Right lobe of liver (tissue), 6 donors: ENCODE measurements at regions not wholly inside any gene's neighbourhood (a gene's known extent, or its start where the extent isn't known, plus 50 kb on each side); places are given as distances from the start of the nearest gene placed in this dataset.

Experiments
- ATAC-seq, 4 donors: fragments of 200-7000 bp; cut with Tn5 transposase; one replicate each; pipeline ENCODE4 v1.9.1; 2020; ENCODE audit warnings: mild to moderate bottlenecking in 4 of 4, moderate library complexity in 4 of 4
- DNase-seq, 3 donors: peaks; one replicate each; pipeline ENCODE4 v3.0.0-alpha.2; 2020
- H3K27ac ChIP-seq, 3 donors: fragments of 200-600 bp; one replicate each; pipeline ENCODE4 v1.8.0; 2022
- H3K27me3 ChIP-seq, 2 donors: fragments of 200-600 bp; one replicate each; pipeline ENCODE4 v1.8.0; 2022
- H3K36me3 ChIP-seq, 4 donors: fragments of 200-600 bp; sonication (generic) in 1 of 4; one replicate each; pipeline versions ENCODE4 v1.5.1 to v1.8.0; 2017 to 2022; ENCODE audit warnings: control low read depth in 1 of 4
- H3K4me1 ChIP-seq, 4 donors: fragments of 200-600 bp; sonication (generic) in 1 of 4; one replicate each; pipeline versions ENCODE4 v1.5.1 to v1.8.0; 2017 to 2022; ENCODE audit warnings: control low read depth in 1 of 4
- H3K4me3 ChIP-seq, 3 donors: fragments of 200-600 bp; one replicate each; pipeline ENCODE4 v1.8.0; 2022
- H3K9me3 ChIP-seq, 4 donors: fragments of 200-600 bp; sonication (generic) in 1 of 4; one replicate each; pipeline versions ENCODE4 v1.5.1 to v1.8.0; 2017 to 2022; ENCODE audit warnings: control low read depth in 1 of 4
- CTCF ChIP-seq, 4 donors: fragments of 200-600 bp in 3 of 4; fragments of 450-650 bp in 1 of 4; IDR thresholded peaks; one replicate each; pipeline versions ENCODE4 v1.5.1 to v1.8.0; 2016 to 2022; ENCODE audit warnings: antibody characterized with exemption in 4 of 4, mild to moderate bottlenecking in 2 of 4
- POLR2A ChIP-seq: fragments of 450-650 bp; IDR thresholded peaks from one replicate; pipeline ENCODE4 v1.6.1; 2017; ENCODE audit warnings: antibody characterized with exemption, mild to moderate bottlenecking
- WGBS: methylation state at CpG from one replicate; pipeline ENCODE4 v1.1.6; 2018; ENCODE audit warnings: low coverage, low lambda C conversion rate; ENCODE audit not compliant: insufficient coverage; ENCODE audit errors: missing lambda C conversion rate; 5-methylcytosine and 5-hydroxymethylcytosine counted together
- intact Hi-C, 2 donors: fragments of 100-400 bp; cut with DNase I; formaldehyde crosslinking; loops; one replicate each; pipeline versions ENCODE4 v1.11.2 to v1.14.1; 2022
- donor health status: DM: no; HTN: yes; CAD: no.
- donor health status: DM: no; HTN: no; CAD: no.
- donor health status: DM: no; HTN: no; CAD: no.
- donor health status: DM: no; HTN: yes; CAD: no.
- donor health status: DM: no; HTN: yes; CAD: no.

GRCh38 chr11:29959488-29959887 lies 57.3 kb downstream of the KCNA4 start:
- Histone ChIP-seq H3K4me3 (no peak overlapping the region), H3K9me3 (no peaks in the 10 kb centered on the region), H3K36me3 (no peaks in the 10 kb centered on the region), H3K4me1 (no peaks in the 10 kb centered on the region), H3K27ac (no peak overlapping the region), H3K27me3 (no peaks in the 10 kb centered on the region)
- intact Hi-C loops, result no loop called here
- WGBS, result 7% methylated on average over 1 of the region's 1 CpG
- ATAC-seq (no peak), DNase-seq (no peak)
- TF ChIP-seq CTCF (IDR thresholded peaks at IDR 0.05), result no peak
- TF ChIP-seq POLR2A, result no peak

- Histone ChIP-seq H3K27ac (no peak overlapping the region), H3K36me3 (no peaks in the 10 kb centered on the region), H3K4me3 (no peak overlapping the region), H3K4me1 (no peaks in the 10 kb centered on the region), H3K9me3 (no peaks in the 10 kb centered on the region), H3K27me3 (no peaks in the 10 kb centered on the region)
- TF ChIP-seq POLR2A, result no peak
- no peak for TF ChIP-seq CTCF (IDR thresholded peaks at IDR 0.05)
- no peak for DNase-seq
- intact Hi-C loops, result no loop called here
- WGBS, result 0% methylated on average over 2 of the region's 4 CpGs
- ATAC-seq, result no peak
These were observed 59.4 kb downstream of the KCNA4 start for GRCh38 chr11:29957431-29957830.

- intact Hi-C loops, result no loop called here
- TF ChIP-seq POLR2A (no peak), CTCF (IDR thresholded peaks at IDR 0.05) (no peak)
- Histone ChIP-seq H3K27me3 (no peaks in the 10 kb centered on the region), H3K27ac (no peak overlapping the region), H3K36me3 (no peaks in the 10 kb centered on the region), H3K4me1 (no peaks in the 10 kb centered on the region), H3K4me3 (no peak overlapping the region), H3K9me3 (no peaks in the 10 kb centered on the region)
- ATAC-seq (no peak), DNase-seq (no peak)
- 63% methylated on average over 2 of the region's 2 CpGs for WGBS
These were observed 60.7 kb downstream of the KCNA4 start for GRCh38 chr11:29956076-29956556.

GRCh38 chr11:29943347-29943746 lies 73.5 kb downstream of the KCNA4 start:
- no peaks in the 10 kb centered on the region for H3K36me3 ChIP-seq
- H3K27ac ChIP-seq, result no peak overlapping the region
- TF ChIP-seq POLR2A, result no peak
- intact Hi-C loops, result no loop called here
- no peak overlapping the region for H3K4me3 ChIP-seq
- ATAC-seq (no peak), DNase-seq (no peak)
- H3K4me1 ChIP-seq, result no peaks in the 10 kb centered on the region
- no peaks in the 10 kb centered on the region for H3K9me3 ChIP-seq
- H3K27me3 ChIP-seq, result no peaks in the 10 kb centered on the region

- ATAC-seq (no peak), DNase-seq (no peak)
- intact Hi-C loops, result no loop called here
- TF ChIP-seq POLR2A (no peak), CTCF (IDR thresholded peaks at IDR 0.05) (no peak)
- Histone ChIP-seq H3K36me3 (no peaks in the 10 kb centered on the region), H3K4me1 (no peaks in the 10 kb centered on the region), H3K27me3 (no peaks in the 10 kb centered on the region), H3K9me3 (no peaks in the 10 kb centered on the region), H3K27ac (no peak overlapping the region), H3K4me3 (no peak overlapping the region)
- WGBS, result 83% methylated on average over 3 of the region's 4 CpGs
These were observed 79.3 kb downstream of the KCNA4 start for GRCh38 chr11:29937526-29937925.
